ENCODE measurements at regions not wholly inside any gene's neighbourhood (a gene's known extent, or its start where the extent isn't known, plus 50 kb on each side); places are given as distances from the start of the nearest gene placed in this dataset.

GRCh38 chr15:67980773-67981685 is 73.1 kb upstream of the PIAS1 start:
- no peak for DNase-seq (ENCODE audit: low read depth in 2 of 2)

- DNase-seq (ENCODE audit: low read depth in 2 of 2) = no peak
These were observed 72.3 kb upstream of the PIAS1 start for GRCh38 chr15:67981848-67982247.

- no peak for DNase-seq (ENCODE audit: low read depth in 2 of 2)
These were observed 62.4 kb upstream of the PIAS1 start for GRCh38 chr15:67991706-67992105.

GRCh38 chr15:67992411-67992810 is 61.7 kb upstream of the PIAS1 start:
- DNase-seq (ENCODE audit: low read depth in 2 of 2) = no peak

GRCh38 chr15:67992834-67993233 is 61.3 kb upstream of the PIAS1 start:
- no peak for DNase-seq (ENCODE audit: low read depth in 2 of 2)

GRCh38 chr15:67997996-67998395 is 56.1 kb upstream of the PIAS1 start:
- DNase-seq (ENCODE audit: low read depth in 2 of 2) = peak; percentile 50 to 55

- peak; percentile 59 to 64 for DNase-seq (ENCODE audit: low read depth in 2 of 2)
These were observed 55.4 kb upstream of the PIAS1 start for GRCh38 chr15:67998599-67999133.

- DNase-seq (ENCODE audit: low read depth in 2 of 2) = peak in 1 of 2 experiments; percentile 13
These were observed 54.6 kb upstream of the PIAS1 start for GRCh38 chr15:67999320-68000100.

GRCh38 chr15:68000754-68001153 is 53.4 kb upstream of the PIAS1 start:
- DNase-seq (ENCODE audit: low read depth in 2 of 2) = no peak

GRCh38 chr15:68001811-68002210 is 52.3 kb upstream of the PIAS1 start:
- DNase-seq (ENCODE audit: low read depth in 2 of 2) = no peak

GRCh38 chr15:68003297-68003696 is 50.8 kb upstream of the PIAS1 start:
- no peak for DNase-seq (ENCODE audit: low read depth in 2 of 2)

Data from fibroblast of skin of left biceps (primary cell).